Stimulated activated CD4-positive, alpha-beta T cell treated with anti-CD3 and anti-CD28 coated beads, Interleukin-15, amount 100 ng/mL, for 24 hours (primary cell): ENCODE measurements at regions not wholly inside any gene's neighbourhood (a gene's known extent, or its start where the extent isn't known, plus 50 kb on each side); places are given as distances from the start of the nearest gene placed in this dataset.
"Not testable (repeated sequence)": the region's sequence is repeated elsewhere in the genome, so short reads cannot be mapped to it uniquely, and the experiment has no call there.

ENCODE experiments used
- DNase-seq: peaks from one replicate; pipeline ENCODE4 v3.0.0-alpha.2; 2020

- DNase-seq, result no peak
These were observed 336.4 kb downstream of the SI start for GRCh38 chr3:164741869-164742268.

GRCh38 chr3:164737174-164737573 is 341.1 kb downstream of the SI start:
- DNase-seq, result no peak

- DNase-seq, result no peak
These were observed 346.1 kb downstream of the SI start for GRCh38 chr3:164732166-164732565.

GRCh38 chr3:164730815-164731360 is 347.4 kb downstream of the SI start:
- DNase-seq, result no peak

GRCh38 chr3:164723396-164723795 is 354.9 kb downstream of the SI start:
- no peak for DNase-seq

GRCh38 chr3:164702808-164703207 is 375.5 kb downstream of the SI start:
- DNase-seq, result not testable (repeated sequence)

- no peak for DNase-seq
These were observed 390.4 kb downstream of the SI start for GRCh38 chr3:164687902-164688301.

- no peak for DNase-seq
These were observed 391.1 kb downstream of the SI start for GRCh38 chr3:164687211-164687610.

GRCh38 chr3:164683489-164683888 is 394.8 kb downstream of the SI start:
- no peak for DNase-seq

GRCh38 chr3:164679245-164679644 is 399.1 kb downstream of the SI start:
- no peak for DNase-seq

GRCh38 chr3:164677317-164677716 is 401.0 kb downstream of the SI start:
- DNase-seq, result no peak

GRCh38 chr3:164673738-164674137 is 404.6 kb downstream of the SI start:
- DNase-seq, result no peak

GRCh38 chr3:164658125-164658524 is 420.2 kb downstream of the SI start:
- DNase-seq, result no peak

- no peak for DNase-seq
These were observed 420.7 kb downstream of the SI start for GRCh38 chr3:164657631-164658030.

- no peak for DNase-seq
These were observed 422.8 kb downstream of the SI start for GRCh38 chr3:164655462-164655861.

- DNase-seq, result no peak
These were observed 437.2 kb downstream of the SI start for GRCh38 chr3:164641071-164641470.

- no peak for DNase-seq
These were observed 437.7 kb downstream of the SI start for GRCh38 chr3:164640591-164640990.

- DNase-seq, result no peak
These were observed 457.3 kb downstream of the SI start for GRCh38 chr3:164620956-164621355.

GRCh38 chr3:164620423-164620822 is 457.9 kb downstream of the SI start:
- no peak for DNase-seq

GRCh38 chr3:164612751-164613150 is 465.5 kb downstream of the SI start:
- DNase-seq, result no peak

GRCh38 chr3:164608554-164609276 is 469.6 kb downstream of the SI start:
- no peak for DNase-seq

GRCh38 chr3:164604687-164605086 is 473.6 kb downstream of the SI start:
- DNase-seq, result no peak

GRCh38 chr3:164577667-164578210 is 500.6 kb downstream of the SI start:
- no peak for DNase-seq

- DNase-seq, result no peak
These were observed 505.9 kb downstream of the SI start for GRCh38 chr3:164572436-164572835.

GRCh38 chr3:164550857-164551256 is 527.4 kb downstream of the SI start:
- DNase-seq, result no peak
